ENCODE measurements at regions not wholly inside any gene's neighbourhood (a gene's known extent, or its start where the extent isn't known, plus 50 kb on each side); places are given as distances from the start of the nearest gene placed in this dataset.

DNA sequence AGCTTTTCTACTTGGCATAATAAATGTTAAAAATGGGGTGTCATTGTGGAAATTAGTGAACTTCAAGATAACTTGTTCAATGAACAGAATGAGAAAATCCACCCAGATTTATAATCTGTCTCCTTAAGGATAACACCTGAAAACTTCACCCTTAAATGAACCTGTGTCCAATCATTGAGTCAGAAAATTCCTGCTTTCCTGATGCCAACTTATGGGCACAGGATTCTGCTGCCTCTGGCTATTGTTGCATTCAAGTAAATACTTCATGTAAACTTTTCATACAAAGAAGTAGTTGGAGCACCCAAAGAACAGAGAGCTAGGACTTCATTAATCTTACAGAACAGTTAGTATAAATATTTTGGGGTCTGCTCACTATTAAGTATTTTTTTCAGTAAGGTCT lies 98.9 kb upstream of the PLEKHA5 start:
- TF ChIP-seq, protein P1, sequence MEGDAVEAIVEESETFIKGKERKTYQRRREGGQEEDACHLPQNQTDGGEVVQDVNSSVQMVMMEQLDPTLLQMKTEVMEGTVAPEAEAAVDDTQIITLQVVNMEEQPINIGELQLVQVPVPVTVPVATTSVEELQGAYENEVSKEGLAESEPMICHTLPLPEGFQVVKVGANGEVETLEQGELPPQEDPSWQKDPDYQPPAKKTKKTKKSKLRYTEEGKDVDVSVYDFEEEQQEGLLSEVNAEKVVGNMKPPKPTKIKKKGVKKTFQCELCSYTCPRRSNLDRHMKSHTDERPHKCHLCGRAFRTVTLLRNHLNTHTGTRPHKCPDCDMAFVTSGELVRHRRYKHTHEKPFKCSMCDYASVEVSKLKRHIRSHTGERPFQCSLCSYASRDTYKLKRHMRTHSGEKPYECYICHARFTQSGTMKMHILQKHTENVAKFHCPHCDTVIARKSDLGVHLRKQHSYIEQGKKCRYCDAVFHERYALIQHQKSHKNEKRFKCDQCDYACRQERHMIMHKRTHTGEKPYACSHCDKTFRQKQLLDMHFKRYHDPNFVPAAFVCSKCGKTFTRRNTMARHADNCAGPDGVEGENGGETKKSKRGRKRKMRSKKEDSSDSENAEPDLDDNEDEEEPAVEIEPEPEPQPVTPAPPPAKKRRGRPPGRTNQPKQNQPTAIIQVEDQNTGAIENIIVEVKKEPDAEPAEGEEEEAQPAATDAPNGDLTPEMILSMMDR (IDR thresholded peaks at IDR 0.05; ENCODE audit: insufficient read depth, missing control alignments): no peak
- no peak for FAIRE-seq
- no peak for DNase-seq (ENCODE audit: insufficient read length, low spot score)

DNA sequence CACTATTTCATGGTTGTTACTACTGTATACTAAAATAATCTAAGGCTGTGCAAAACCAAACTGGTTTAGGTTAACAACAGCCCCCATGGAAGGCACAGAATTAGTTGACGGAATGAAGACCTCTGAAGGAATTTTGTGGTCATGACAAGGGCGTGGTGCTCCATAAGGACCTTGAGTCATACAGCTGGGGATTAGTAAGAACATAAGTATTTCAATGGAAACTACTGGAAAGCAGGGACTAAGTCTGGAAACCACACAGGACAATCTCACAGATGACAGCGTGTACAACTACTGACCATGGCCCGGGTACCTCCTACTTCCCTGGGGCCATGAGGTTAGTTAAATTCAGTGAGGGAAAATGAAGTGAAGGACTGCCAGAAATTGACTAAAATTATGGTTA lies 98.5 kb upstream of the PLEKHA5 start:
- DNase-seq (ENCODE audit: insufficient read length, low spot score) (no peak), FAIRE-seq (no peak)
- TF ChIP-seq, protein P1 (IDR thresholded peaks at IDR 0.05; ENCODE audit: insufficient read depth, missing control alignments): no peak

DNA sequence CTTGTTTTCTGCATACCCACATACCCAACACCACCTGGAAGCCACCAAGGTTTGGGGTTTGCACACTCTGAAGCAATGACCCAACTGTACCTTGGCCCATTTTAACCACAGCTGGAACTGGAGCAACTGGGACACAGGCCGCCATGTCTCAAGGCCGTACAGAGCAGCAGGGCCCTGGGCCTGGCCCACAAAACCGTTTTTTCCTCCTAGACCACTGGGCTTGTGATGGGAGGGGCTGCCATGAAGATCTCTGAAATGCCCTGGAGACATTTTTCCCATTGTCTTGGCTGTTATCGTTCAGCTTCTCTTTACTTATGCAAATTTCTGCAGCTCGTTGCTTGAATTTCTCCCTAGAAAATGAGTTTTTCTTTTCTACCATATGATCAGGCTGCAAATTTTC lies 96.7 kb upstream of the PLEKHA5 start:
- FAIRE-seq: no peak
- no peak for DNase-seq (ENCODE audit: insufficient read length, low spot score)
- TF ChIP-seq, protein P1 (IDR thresholded peaks at IDR 0.05; ENCODE audit: insufficient read depth, missing control alignments): no peak

DNA sequence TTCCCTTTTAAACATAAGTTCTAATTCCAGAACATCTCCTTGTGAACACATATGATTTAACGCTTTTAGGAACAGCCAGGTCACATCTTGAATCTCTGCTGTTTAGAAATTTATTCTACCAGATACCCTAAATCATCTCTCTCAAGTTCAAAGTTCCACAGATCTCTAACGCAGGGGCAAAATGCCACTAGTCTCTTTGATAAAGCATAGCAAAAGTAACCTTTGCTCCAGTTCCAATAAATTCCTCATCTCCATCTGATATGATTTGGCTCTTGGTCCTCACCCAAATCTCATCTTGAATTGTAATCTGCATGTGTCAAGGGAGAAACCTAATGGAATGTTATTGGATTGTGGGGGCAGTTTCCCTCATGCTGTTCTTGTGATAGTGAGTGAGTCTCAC lies 96.3 kb upstream of the PLEKHA5 start:
- TF ChIP-seq, protein P1 (IDR thresholded peaks at IDR 0.05; ENCODE audit: insufficient read depth, missing control alignments): no peak
- FAIRE-seq (no peak), DNase-seq (ENCODE audit: insufficient read length, low spot score) (no peak)

DNA sequence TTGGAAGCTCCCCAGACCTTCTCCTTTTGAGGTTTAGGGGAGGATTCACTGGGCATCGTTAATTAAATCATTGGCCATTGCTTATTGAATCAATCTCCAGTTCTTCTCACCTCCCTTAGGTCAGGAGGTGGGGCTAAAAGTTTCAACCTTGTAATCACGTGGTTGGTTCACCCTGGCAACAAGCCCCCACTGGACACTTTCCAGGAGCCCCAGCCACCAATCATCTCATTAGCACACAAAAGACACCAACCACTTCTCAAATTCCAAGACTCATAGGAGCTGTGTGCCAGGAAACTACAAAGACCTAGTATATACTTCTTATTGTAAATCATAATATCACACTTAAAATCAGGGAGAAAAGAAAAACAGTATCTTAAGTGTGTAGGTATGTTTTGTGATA lies 94.6 kb upstream of the PLEKHA5 start:
- FAIRE-seq: no peak
- DNase-seq (ENCODE audit: insufficient read length, low spot score): no peak
- TF ChIP-seq, protein P1 (IDR thresholded peaks at IDR 0.05; ENCODE audit: insufficient read depth, missing control alignments): no peak

DNA sequence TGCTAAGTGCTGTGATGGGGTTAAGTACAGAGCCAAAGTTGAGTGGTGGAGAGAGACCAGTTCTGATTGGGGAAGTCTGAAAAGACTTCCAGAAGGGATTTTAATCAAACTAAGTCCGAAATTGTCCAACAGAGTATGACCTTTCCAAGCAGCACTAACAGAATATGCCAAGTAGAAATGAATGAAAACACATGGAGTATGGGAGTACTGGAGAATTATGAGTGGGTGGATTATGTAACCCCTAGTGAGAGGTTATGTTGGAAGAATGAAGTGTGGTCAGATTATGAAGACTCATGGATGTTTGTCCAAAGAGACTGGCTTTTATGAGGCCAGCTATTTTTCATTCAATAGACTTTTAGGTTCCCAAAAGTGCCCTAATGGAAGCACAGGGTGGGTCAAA lies 94.0 kb upstream of the PLEKHA5 start:
- no peak for DNase-seq (ENCODE audit: insufficient read length, low spot score)
- no peak for FAIRE-seq
- TF ChIP-seq, protein P1 (IDR thresholded peaks at IDR 0.05; ENCODE audit: insufficient read depth, missing control alignments): no peak

DNA sequence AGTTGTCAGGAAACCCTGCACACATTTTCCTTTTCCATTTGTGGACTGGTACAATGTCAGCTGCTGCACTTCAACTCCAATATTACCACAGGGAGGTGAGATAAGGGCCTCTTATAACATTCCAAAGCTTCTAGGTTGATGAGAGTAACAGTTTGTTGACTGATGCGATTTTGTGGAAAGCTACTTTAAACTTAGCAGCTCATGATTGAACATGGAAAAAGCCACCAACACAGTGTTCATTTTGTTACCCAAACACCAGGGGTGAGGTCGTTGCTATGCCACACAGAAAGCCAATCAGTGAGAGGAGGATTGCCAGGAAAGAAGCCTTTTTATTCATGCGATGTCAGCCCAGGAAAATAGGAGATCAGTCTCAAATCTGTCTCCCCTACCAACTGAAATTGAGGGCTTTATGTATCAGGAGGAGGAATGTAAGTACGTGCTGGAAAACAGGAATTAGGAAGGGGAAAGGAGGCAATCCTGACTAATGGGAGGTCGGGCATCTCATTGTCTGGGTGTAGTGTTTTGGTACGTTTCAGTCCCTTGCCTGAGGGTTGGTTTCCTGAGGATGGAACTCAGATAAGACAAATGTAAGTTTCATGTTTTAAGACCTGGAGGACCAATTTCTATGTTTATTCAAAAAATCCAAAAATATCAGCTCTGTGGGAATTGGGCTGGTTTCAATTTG lies 92.7 kb upstream of the PLEKHA5 start:
- TF ChIP-seq, protein P1 (IDR thresholded peaks at IDR 0.05; ENCODE audit: insufficient read depth, missing control alignments): no peak
- DNase-seq (ENCODE audit: insufficient read length, low spot score): no peak
- no peak for FAIRE-seq

Measured in D721Med (cell line).